ENCODE measurements at regions not wholly inside any gene's neighbourhood (a gene's known extent, or its start where the extent isn't known, plus 50 kb on each side); places are given as distances from the start of the nearest gene placed in this dataset.

DNA sequence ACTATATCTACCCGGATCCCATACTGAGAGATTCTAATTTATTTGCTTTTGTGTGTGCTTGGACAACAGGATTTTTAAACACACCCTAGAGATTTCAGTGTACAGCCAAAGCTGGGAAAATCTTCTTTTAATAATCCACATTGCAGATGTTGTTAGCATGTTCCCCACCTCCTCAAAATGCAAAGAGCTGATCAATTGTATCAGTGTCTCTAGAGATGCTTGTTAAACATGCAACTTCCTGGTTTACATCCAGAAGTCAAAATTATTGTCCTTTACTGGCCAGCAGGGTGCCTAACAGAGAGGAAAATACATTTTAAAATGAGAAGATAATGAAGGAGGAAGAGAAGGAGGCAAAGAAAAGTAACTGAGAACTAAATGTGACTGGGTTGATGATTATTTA is 793.3 kb downstream of the SEMA5A start:
- TF ChIP-seq, protein P1, sequence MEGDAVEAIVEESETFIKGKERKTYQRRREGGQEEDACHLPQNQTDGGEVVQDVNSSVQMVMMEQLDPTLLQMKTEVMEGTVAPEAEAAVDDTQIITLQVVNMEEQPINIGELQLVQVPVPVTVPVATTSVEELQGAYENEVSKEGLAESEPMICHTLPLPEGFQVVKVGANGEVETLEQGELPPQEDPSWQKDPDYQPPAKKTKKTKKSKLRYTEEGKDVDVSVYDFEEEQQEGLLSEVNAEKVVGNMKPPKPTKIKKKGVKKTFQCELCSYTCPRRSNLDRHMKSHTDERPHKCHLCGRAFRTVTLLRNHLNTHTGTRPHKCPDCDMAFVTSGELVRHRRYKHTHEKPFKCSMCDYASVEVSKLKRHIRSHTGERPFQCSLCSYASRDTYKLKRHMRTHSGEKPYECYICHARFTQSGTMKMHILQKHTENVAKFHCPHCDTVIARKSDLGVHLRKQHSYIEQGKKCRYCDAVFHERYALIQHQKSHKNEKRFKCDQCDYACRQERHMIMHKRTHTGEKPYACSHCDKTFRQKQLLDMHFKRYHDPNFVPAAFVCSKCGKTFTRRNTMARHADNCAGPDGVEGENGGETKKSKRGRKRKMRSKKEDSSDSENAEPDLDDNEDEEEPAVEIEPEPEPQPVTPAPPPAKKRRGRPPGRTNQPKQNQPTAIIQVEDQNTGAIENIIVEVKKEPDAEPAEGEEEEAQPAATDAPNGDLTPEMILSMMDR (IDR thresholded peaks at IDR 0.05; ENCODE audit: unreplicated experiment): no peak
- H3K4me3 Mint-ChIP-seq: no peak overlapping the region
- peaks cover 15% of the 10 kb centered on the region for H3K27me3 Mint-ChIP-seq (ENCODE audit: low read depth)
- DNase-seq (ENCODE audit: low spot score in 2 of 2, unreplicated experiment in 2 of 2): no peak
- no peaks in the 10 kb centered on the region for H3K4me1 Mint-ChIP-seq
- H3K27ac Mint-ChIP-seq: no peak overlapping the region
- H3K36me3 Mint-ChIP-seq: no peaks in the 10 kb centered on the region
- H3K9me3 Mint-ChIP-seq: no peaks in the 10 kb centered on the region

DNA sequence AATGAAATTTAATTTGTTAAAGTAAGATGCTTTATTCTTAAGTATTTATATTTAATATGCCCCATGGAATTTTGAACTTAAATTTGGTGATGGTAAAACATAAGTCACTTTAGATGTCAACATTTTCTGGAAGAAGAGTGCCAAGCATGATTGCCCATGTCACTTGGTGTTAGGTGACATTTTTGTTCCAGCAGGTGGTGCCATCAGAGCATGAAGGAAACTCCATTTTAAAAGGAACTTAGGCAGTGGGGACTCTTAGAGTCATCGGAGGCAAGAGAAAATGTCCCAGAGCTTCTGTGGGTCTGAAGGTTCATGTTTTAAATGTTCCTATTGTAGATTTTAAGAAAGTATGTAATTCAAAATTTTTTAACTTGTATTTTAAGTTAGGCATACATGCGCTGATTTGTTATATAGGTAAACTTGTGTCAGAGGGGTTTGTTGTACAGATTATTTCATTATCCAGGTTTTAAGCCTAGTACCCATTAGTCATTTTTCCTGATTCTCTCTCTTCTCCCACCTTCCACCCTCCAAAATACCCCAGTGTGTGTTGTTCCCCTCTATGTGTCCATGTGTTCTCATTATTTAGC is 789.3 kb downstream of the SEMA5A start:
- H3K27me3 Mint-ChIP-seq (ENCODE audit: low read depth): peaks cover 32% of the 10 kb centered on the region
- DNase-seq (ENCODE audit: low spot score in 2 of 2, unreplicated experiment in 2 of 2): no peak
- no peaks in the 10 kb centered on the region for H3K4me1 Mint-ChIP-seq
- H3K9me3 Mint-ChIP-seq: peaks cover 14% of the 10 kb centered on the region
- H3K27ac Mint-ChIP-seq: no peak overlapping the region
- H3K4me3 Mint-ChIP-seq: no peak overlapping the region
- no peaks in the 10 kb centered on the region for H3K36me3 Mint-ChIP-seq
- TF ChIP-seq, protein P1 (IDR thresholded peaks at IDR 0.05; ENCODE audit: unreplicated experiment): peak; percentile 34

DNA sequence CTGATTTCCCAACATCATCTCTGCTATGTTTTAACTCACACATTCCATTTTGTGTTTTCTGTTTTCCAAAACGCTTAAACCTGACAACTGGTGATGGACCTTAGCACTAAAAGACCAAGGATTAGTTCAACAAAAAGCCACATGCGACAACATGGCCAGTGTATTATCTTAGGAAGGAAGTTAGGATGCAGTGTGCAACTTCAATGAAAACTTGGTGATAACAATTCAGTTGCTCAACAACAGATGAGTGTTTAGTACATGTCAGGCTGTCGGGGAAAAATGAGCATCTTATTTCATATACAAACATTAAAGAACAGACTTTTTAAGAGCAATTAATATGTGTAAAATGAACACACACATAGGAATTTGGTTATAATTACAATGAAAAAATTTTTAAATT is 780.0 kb downstream of the SEMA5A start:
- TF ChIP-seq, protein P1 (IDR thresholded peaks at IDR 0.05; ENCODE audit: unreplicated experiment): no peak
- H3K4me1 Mint-ChIP-seq: peaks cover 24% of the 10 kb centered on the region
- no peak overlapping the region for H3K27ac Mint-ChIP-seq
- no peak overlapping the region for H3K4me3 Mint-ChIP-seq
- peaks cover 21% of the 10 kb centered on the region for H3K27me3 Mint-ChIP-seq (ENCODE audit: low read depth)
- no peaks in the 10 kb centered on the region for H3K36me3 Mint-ChIP-seq
- DNase-seq (ENCODE audit: low spot score in 2 of 2, unreplicated experiment in 2 of 2): no peak
- peaks cover 6% of the 10 kb centered on the region for H3K9me3 Mint-ChIP-seq

DNA sequence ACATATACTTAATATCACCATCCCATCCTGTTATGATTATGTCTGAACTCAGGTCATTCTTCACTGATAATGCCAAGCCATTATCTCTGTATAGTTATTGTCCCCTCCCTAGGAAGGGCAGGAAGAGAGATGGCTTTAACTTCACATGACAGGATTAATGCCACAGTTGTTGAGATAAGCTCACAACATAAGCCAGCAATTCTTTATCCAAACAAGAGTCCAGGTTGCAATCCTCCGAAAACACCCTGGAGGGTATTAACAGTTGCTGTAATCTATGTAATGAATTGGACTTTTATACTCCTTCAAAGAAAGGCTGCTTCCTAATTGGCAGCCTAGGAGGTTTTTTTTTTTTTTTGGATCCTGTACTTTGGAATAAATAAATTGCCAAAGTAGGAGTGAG is 779.4 kb downstream of the SEMA5A start:
- TF ChIP-seq, protein P1 (IDR thresholded peaks at IDR 0.05; ENCODE audit: unreplicated experiment): no peak
- H3K4me3 Mint-ChIP-seq: no peak overlapping the region
- no peak for DNase-seq (ENCODE audit: low spot score in 2 of 2, unreplicated experiment in 2 of 2)
- H3K27ac Mint-ChIP-seq: no peak overlapping the region
- peaks cover 23% of the 10 kb centered on the region for H3K27me3 Mint-ChIP-seq (ENCODE audit: low read depth)
- H3K4me1 Mint-ChIP-seq: peaks cover 24% of the 10 kb centered on the region
- no peaks in the 10 kb centered on the region for H3K36me3 Mint-ChIP-seq
- H3K9me3 Mint-ChIP-seq: peaks cover under 1% of the 10 kb centered on the region

DNA sequence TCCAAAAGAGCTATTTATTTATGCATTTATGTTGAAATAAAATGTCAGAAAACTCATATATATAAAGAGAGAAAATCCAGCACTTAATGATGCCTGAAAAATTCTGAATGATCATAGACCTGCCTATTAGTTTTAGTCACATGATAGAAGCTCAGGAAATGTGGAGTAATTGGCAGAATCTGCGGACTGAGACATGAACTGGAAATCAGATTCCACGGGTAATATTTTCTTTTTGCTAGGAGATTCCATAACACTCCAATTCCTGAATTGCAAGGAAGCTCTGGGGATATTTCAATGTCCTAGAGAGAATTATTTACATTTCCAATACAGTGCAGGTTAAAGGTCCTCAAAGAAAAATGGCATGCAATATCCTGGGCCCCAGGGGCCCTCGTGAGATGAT is 778.8 kb downstream of the SEMA5A start:
- Mint-ChIP-seq H3K9me3 (no peaks in the 10 kb centered on the region), H3K27ac (no peak overlapping the region)

More for the DNA sequence above, 778.8 kb downstream of the SEMA5A start:
- no peak overlapping the region for H3K4me3 Mint-ChIP-seq
- DNase-seq (ENCODE audit: low spot score in 2 of 2, unreplicated experiment in 2 of 2): no peak
- TF ChIP-seq, protein P1 (IDR thresholded peaks at IDR 0.05; ENCODE audit: unreplicated experiment): no peak
- H3K4me1 Mint-ChIP-seq: peaks cover 24% of the 10 kb centered on the region
- H3K36me3 Mint-ChIP-seq: no peaks in the 10 kb centered on the region
- H3K27me3 Mint-ChIP-seq (ENCODE audit: low read depth): peaks cover 28% of the 10 kb centered on the region
